ENCODE measurements at regions not wholly inside any gene's neighbourhood (a gene's known extent, or its start where the extent isn't known, plus 50 kb on each side); places are given as distances from the start of the nearest gene placed in this dataset.

DNA sequence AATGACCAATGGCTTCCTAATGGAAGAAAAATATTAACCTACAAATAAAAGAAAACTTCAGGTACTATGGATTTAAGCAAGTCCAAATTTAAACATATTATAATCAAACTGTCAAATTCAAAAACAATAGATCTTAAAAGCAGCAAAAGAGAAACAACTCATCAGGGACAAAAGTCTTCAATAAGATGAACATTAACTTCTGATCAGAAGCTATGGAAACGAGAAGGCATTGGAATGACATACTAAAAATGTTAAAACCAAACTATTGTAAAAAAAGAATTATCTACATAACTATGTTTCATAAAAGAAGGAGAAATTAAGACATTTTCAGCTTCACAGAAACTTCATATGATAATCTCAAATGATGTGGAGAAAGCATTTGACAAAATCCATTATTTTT is 334.7 kb downstream of the ANKRD7 start:
- DNase-seq (no peak), ATAC-seq (no peak)
- TF ChIP-seq, protein P1, sequence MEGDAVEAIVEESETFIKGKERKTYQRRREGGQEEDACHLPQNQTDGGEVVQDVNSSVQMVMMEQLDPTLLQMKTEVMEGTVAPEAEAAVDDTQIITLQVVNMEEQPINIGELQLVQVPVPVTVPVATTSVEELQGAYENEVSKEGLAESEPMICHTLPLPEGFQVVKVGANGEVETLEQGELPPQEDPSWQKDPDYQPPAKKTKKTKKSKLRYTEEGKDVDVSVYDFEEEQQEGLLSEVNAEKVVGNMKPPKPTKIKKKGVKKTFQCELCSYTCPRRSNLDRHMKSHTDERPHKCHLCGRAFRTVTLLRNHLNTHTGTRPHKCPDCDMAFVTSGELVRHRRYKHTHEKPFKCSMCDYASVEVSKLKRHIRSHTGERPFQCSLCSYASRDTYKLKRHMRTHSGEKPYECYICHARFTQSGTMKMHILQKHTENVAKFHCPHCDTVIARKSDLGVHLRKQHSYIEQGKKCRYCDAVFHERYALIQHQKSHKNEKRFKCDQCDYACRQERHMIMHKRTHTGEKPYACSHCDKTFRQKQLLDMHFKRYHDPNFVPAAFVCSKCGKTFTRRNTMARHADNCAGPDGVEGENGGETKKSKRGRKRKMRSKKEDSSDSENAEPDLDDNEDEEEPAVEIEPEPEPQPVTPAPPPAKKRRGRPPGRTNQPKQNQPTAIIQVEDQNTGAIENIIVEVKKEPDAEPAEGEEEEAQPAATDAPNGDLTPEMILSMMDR (IDR thresholded peaks at IDR 0.05) = no peak
- H3K27me3 Mint-ChIP-seq (ENCODE audit: low read depth in 2 of 2) = no peaks in the 10 kb centered on the region
- Histone ChIP-seq H3K4me3 (ENCODE audit: low read length) (no peak overlapping the region), H3K27me3 (ENCODE audit: control insufficient read depth, insufficient read depth, low read length) (no peaks in the 10 kb centered on the region), H3K27ac (ENCODE audit: low read length) (no peak overlapping the region), H3K9me3 (ENCODE audit: control insufficient read depth, insufficient read depth, low read length) (peaks cover 4% of the 10 kb centered on the region), H3K4me1 (ENCODE audit: control insufficient read depth, insufficient read depth, low read length) (no peaks in the 10 kb centered on the region), H3K36me3 (ENCODE audit: control insufficient read depth, insufficient read depth, low read length) (no peaks in the 10 kb centered on the region)
- intact Hi-C loops (cut with micrococcal nuclease) = no loop called here
- WGBS (ENCODE audit: insufficient coverage) = no CpG with 5 or more reads among the region's 1 CpG
- H3K27ac Mint-ChIP-seq = no peak overlapping the region
- H3K9me3 Mint-ChIP-seq = peaks cover 10 to 17% of the 10 kb centered on the region in 2 donors
- no peaks in the 10 kb centered on the region for H3K36me3 Mint-ChIP-seq
- no peak overlapping the region for H3K4me3 Mint-ChIP-seq
- H3K4me1 Mint-ChIP-seq = no peaks in the 10 kb centered on the region

DNA sequence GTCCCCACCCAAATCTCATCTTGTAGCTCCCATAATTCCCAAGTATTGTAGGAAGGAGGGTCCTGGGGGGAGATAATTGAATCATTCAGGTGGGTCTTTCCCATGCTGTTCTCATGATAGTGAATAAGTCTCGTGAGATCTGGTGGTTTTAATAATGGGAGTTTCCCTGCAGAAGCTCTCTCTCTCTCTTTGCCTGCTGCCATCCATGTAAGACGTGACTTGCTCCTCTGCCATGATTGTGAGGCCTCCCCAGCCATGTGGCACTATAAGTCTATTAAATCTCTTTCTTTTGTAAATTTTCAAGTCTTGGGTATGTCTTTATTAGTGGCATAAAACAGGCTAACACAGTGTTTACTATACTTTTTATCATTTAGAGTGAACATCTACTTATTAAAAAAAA is 338.8 kb downstream of the ANKRD7 start:
- no peak overlapping the region for H3K27ac Mint-ChIP-seq
- ATAC-seq (no peak), DNase-seq (no peak)
- TF ChIP-seq, protein P1 (IDR thresholded peaks at IDR 0.05) = no peak
- no peaks in the 10 kb centered on the region for H3K36me3 Mint-ChIP-seq
- 75% methylated on average over 1 of the region's 2 CpGs for WGBS (ENCODE audit: insufficient coverage)
- no peak overlapping the region for H3K4me3 Mint-ChIP-seq
- Histone ChIP-seq H3K4me3 (ENCODE audit: low read length) (no peak overlapping the region), H3K27ac (ENCODE audit: low read length) (no peak overlapping the region), H3K9me3 (ENCODE audit: control insufficient read depth, insufficient read depth, low read length) (peaks cover 6% of the 10 kb centered on the region), H3K4me1 (ENCODE audit: control insufficient read depth, insufficient read depth, low read length) (no peaks in the 10 kb centered on the region), H3K36me3 (ENCODE audit: control insufficient read depth, insufficient read depth, low read length) (no peaks in the 10 kb centered on the region), H3K27me3 (ENCODE audit: control insufficient read depth, insufficient read depth, low read length) (no peaks in the 10 kb centered on the region)
- no peaks in the 10 kb centered on the region for H3K4me1 Mint-ChIP-seq
- intact Hi-C loops (cut with micrococcal nuclease) = no loop called here
- H3K27me3 Mint-ChIP-seq (ENCODE audit: low read depth in 2 of 2) = no peaks in the 10 kb centered on the region
- peaks cover 13 to 15% of the 10 kb centered on the region in 2 donors for H3K9me3 Mint-ChIP-seq

DNA sequence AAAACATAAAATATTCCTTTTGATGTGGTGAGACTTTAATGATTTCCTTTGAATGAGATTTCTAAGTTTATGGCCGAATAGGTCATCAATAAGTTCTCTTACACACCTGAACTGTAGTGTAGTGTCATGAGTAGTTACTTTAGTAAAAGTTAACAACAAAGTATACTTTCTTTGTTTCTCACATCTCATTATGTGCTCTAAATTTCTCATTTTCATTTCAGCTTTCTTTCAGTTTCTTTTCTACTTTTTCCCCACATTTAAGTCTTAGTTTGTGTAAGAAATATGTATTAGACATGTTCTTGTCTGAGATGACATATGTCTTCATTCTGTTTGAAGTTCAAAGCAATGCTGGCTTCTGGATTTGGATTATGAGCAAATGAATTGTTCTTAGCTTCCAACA is 348.1 kb downstream of the ANKRD7 start:
- WGBS (ENCODE audit: insufficient coverage) = no CpG with 5 or more reads among the region's 1 CpG

GRCh38 chr7:118573085-118573484 is 348.6 kb downstream of the ANKRD7 start:
- no peak overlapping the region for H3K4me3 ChIP-seq (ENCODE audit: low read length)
- no peaks in the 10 kb centered on the region for H3K27me3 ChIP-seq (ENCODE audit: control insufficient read depth, insufficient read depth, low read length)
- DNase-seq (no peak), ATAC-seq (no peak)
- Mint-ChIP-seq H3K27me3 (ENCODE audit: low read depth in 2 of 2) (no peaks in the 10 kb centered on the region), H3K4me1 (no peaks in the 10 kb centered on the region), H3K4me3 (no peak overlapping the region), H3K36me3 (no peaks in the 10 kb centered on the region), H3K27ac (no peak overlapping the region), H3K9me3 (peaks cover 4 to 7% of the 10 kb centered on the region in 2 donors)
- intact Hi-C loops (cut with micrococcal nuclease) = no loop called here
- no peak overlapping the region for H3K27ac ChIP-seq (ENCODE audit: low read length)
- no peaks in the 10 kb centered on the region for H3K4me1 ChIP-seq (ENCODE audit: control insufficient read depth, insufficient read depth, low read length)
- 85% methylated on average over 5 of the region's 5 CpGs for WGBS (ENCODE audit: insufficient coverage)
- no peaks in the 10 kb centered on the region for H3K9me3 ChIP-seq (ENCODE audit: control insufficient read depth, insufficient read depth, low read length)
- TF ChIP-seq, protein P1 (IDR thresholded peaks at IDR 0.05) = no peak
- H3K36me3 ChIP-seq (ENCODE audit: control insufficient read depth, insufficient read depth, low read length) = no peaks in the 10 kb centered on the region

More for the DNA sequence above, 348.1 kb downstream of the ANKRD7 start:
- Histone ChIP-seq H3K27me3 (ENCODE audit: control insufficient read depth, insufficient read depth, low read length) (no peaks in the 10 kb centered on the region), H3K4me3 (ENCODE audit: low read length) (no peak overlapping the region), H3K27ac (ENCODE audit: low read length) (no peak overlapping the region), H3K4me1 (ENCODE audit: control insufficient read depth, insufficient read depth, low read length) (no peaks in the 10 kb centered on the region), H3K9me3 (ENCODE audit: control insufficient read depth, insufficient read depth, low read length) (no peaks in the 10 kb centered on the region), H3K36me3 (ENCODE audit: control insufficient read depth, insufficient read depth, low read length) (no peaks in the 10 kb centered on the region)
- Mint-ChIP-seq H3K27me3 (ENCODE audit: low read depth in 2 of 2) (no peaks in the 10 kb centered on the region), H3K27ac (no peak overlapping the region), H3K4me3 (no peak overlapping the region), H3K36me3 (no peaks in the 10 kb centered on the region), H3K9me3 (peaks cover 7 to 9% of the 10 kb centered on the region in 2 donors), H3K4me1 (no peaks in the 10 kb centered on the region)
- DNase-seq (no peak), ATAC-seq (no peak)
- intact Hi-C loops (cut with micrococcal nuclease) = no loop called here
- TF ChIP-seq, protein P1 (IDR thresholded peaks at IDR 0.05) = no peak

All from natural killer cell (primary cell).